ENCODE measurements at regions not wholly inside any gene's neighbourhood (a gene's known extent, or its start where the extent isn't known, plus 50 kb on each side); places are given as distances from the start of the nearest gene placed in this dataset.
A peak's percentile ranks its signal among the peaks of the same experiment; 100 is the strongest.
"Not testable (repeated sequence)": the region's sequence is repeated elsewhere in the genome, so short reads cannot be mapped to it uniquely, and the experiment has no call there.

DNA sequence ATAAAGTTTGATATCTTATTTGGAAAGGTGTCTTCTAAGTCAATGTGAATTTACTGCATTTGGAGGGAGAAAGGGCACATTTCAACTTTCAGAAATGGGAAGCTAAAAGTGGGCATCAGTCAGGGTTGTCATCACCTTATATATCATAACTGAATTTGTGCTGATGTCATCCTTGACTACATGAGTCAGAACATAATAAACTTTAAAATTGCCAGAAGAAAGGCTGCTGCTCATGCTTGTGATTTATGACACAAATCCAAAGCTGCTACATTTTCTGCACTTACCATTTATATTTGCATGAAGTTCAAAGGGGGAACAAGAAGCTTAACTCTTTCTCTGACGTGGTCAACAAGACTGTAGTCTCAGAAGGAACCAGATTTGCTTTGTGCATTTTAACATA, 196.6 kb downstream of the UTP18 start:
- no peaks in the 10 kb centered on the region for H3K4me1 ChIP-seq (ENCODE audit: control insufficient read depth, insufficient read depth, low read length)
- WGBS (ENCODE audit: insufficient coverage, low lambda C conversion rate): 80% methylated on average over 1 of the region's 1 CpG
- no peaks in the 10 kb centered on the region for H3K36me3 ChIP-seq (ENCODE audit: control insufficient read depth, insufficient read depth, low read length)
- no peaks in the 10 kb centered on the region for H3K27me3 ChIP-seq (ENCODE audit: control insufficient read depth, insufficient read depth, low read length)
- H3K27ac ChIP-seq (ENCODE audit: low read length): no peak overlapping the region
- no peak for DNase-seq
- H3K9me3 ChIP-seq (ENCODE audit: control insufficient read depth, low read depth, low read length): no peaks in the 10 kb centered on the region
- H3K4me3 ChIP-seq (ENCODE audit: low read length): no peak overlapping the region

DNA sequence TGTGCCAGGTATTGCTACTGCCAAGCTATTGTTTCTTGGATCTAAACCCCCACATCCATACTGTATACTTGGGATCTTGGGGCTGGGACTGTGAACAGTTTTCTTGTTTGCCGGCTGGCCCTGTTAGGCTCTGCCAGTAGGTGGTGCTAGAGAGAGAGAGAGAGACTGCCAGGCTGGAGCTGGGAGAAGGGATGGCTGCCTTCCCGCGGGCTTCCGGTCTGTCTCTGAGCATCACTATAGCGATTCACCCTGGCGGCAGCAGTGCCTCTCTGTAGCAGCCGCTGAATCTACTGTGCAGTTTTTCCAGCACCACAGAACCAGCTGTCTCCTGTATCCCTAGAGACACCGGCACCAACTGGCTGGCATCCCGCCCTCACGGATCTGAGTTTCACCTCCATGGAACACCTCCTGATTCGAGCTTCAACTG, 201.2 kb downstream of the UTP18 start:
- Histone ChIP-seq H3K4me1 (ENCODE audit: control insufficient read depth, insufficient read depth, low read length) (no peaks in the 10 kb centered on the region), H3K27me3 (ENCODE audit: control insufficient read depth, insufficient read depth, low read length) (no peaks in the 10 kb centered on the region)

GRCh38 chr17:51463353-51463752, 203.0 kb downstream of the UTP18 start:
- Histone ChIP-seq H3K4me1 (ENCODE audit: control insufficient read depth, insufficient read depth, low read length) (no peaks in the 10 kb centered on the region), H3K9me3 (ENCODE audit: control insufficient read depth, low read depth, low read length) (no peaks in the 10 kb centered on the region), H3K27ac (ENCODE audit: low read length) (no peak overlapping the region), H3K4me3 (ENCODE audit: low read length) (no peak overlapping the region), H3K27me3 (ENCODE audit: control insufficient read depth, insufficient read depth, low read length) (no peaks in the 10 kb centered on the region), H3K36me3 (ENCODE audit: control insufficient read depth, insufficient read depth, low read length) (no peaks in the 10 kb centered on the region)
- 95% methylated on average over 3 of the region's 8 CpGs for whole genome bisulfite sequencing (ENCODE audit: insufficient coverage, low lambda C conversion rate)
- DNase-seq: no peak

More for the DNA sequence above, 201.2 kb downstream of the UTP18 start:
- no peak overlapping the region for H3K4me3 ChIP-seq (ENCODE audit: low read length)
- no peaks in the 10 kb centered on the region for H3K9me3 ChIP-seq (ENCODE audit: control insufficient read depth, low read depth, low read length)
- no peaks in the 10 kb centered on the region for H3K36me3 ChIP-seq (ENCODE audit: control insufficient read depth, insufficient read depth, low read length)
- no CpG with 5 or more reads among the region's 11 CpGs for WGBS (ENCODE audit: insufficient coverage, low lambda C conversion rate)
- no peak overlapping the region for H3K27ac ChIP-seq (ENCODE audit: low read length)
- DNase-seq: peak in 1 of 2 donors; percentile 6

DNA sequence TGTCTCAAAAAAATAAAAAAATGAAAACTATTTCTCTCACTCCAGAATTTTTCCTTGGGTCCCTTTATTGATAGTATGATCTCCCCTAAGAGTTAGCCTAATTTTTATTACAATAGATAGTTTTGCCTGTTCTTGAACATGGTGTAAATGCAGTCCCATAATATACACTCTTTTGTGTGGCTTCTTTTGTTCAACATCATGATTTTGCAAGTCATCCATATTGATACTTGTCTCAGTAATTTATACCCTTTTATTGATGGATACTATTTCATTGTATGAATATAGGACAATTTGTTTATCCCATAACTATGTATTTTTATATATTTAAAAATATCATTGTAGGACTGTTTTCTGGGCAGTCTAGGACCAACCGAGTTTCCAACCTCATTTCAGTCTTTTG, 207.0 kb downstream of the UTP18 start:
- no peaks in the 10 kb centered on the region for H3K36me3 ChIP-seq (ENCODE audit: control insufficient read depth, insufficient read depth, low read length)
- no peaks in the 10 kb centered on the region for H3K27me3 ChIP-seq (ENCODE audit: control insufficient read depth, insufficient read depth, low read length)
- no peaks in the 10 kb centered on the region for H3K4me1 ChIP-seq (ENCODE audit: control insufficient read depth, insufficient read depth, low read length)
- WGBS (ENCODE audit: insufficient coverage, low lambda C conversion rate): no CpG with 5 or more reads among the region's 1 CpG
- H3K9me3 ChIP-seq (ENCODE audit: control insufficient read depth, low read depth, low read length): no peaks in the 10 kb centered on the region
- no peak for DNase-seq
- H3K27ac ChIP-seq (ENCODE audit: low read length): no peak overlapping the region
- H3K4me3 ChIP-seq (ENCODE audit: low read length): no peak overlapping the region

GRCh38 chr17:51472670-51473205, 212.4 kb downstream of the UTP18 start:
- no peaks in the 10 kb centered on the region for H3K4me1 ChIP-seq (ENCODE audit: control insufficient read depth, insufficient read depth, low read length)
- no peaks in the 10 kb centered on the region for H3K9me3 ChIP-seq (ENCODE audit: control insufficient read depth, low read depth, low read length)
- DNase-seq: no peak
- H3K36me3 ChIP-seq (ENCODE audit: control insufficient read depth, insufficient read depth, low read length): no peaks in the 10 kb centered on the region
- no peak overlapping the region for H3K4me3 ChIP-seq (ENCODE audit: low read length)
- no peak overlapping the region for H3K27ac ChIP-seq (ENCODE audit: low read length)
- H3K27me3 ChIP-seq (ENCODE audit: control insufficient read depth, insufficient read depth, low read length): no peaks in the 10 kb centered on the region
- WGBS (ENCODE audit: insufficient coverage, low lambda C conversion rate): no CpG with 5 or more reads among the region's 2 CpGs

DNA sequence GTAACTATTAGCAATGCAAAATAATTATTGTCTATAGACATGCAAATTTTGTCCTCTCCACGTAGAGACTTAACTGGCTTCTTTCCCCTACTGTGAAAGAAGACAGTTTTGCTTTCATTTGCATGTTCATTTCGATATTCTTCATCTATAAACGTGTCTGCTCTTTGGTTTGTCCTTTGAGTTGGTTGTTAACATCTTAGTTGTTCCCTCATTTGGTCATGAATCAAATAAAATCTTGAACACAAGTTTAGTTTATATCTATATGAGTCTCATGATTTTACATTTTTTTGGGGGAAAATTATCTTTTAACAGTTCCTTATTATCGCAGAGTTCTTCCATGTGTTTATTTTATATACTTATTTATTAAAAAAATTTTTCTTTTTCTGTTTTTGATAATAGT, 214.4 kb downstream of the UTP18 start:
- Histone ChIP-seq H3K9me3 (ENCODE audit: control insufficient read depth, low read depth, low read length) (no peaks in the 10 kb centered on the region), H3K36me3 (ENCODE audit: control insufficient read depth, insufficient read depth, low read length) (no peaks in the 10 kb centered on the region), H3K4me3 (ENCODE audit: low read length) (no peak overlapping the region), H3K27ac (ENCODE audit: low read length) (no peak overlapping the region), H3K4me1 (ENCODE audit: control insufficient read depth, insufficient read depth, low read length) (no peaks in the 10 kb centered on the region), H3K27me3 (ENCODE audit: control insufficient read depth, insufficient read depth, low read length) (no peaks in the 10 kb centered on the region)
- 69% methylated on average over 2 of the region's 4 CpGs for WGBS (ENCODE audit: insufficient coverage, low lambda C conversion rate)
- no peak for DNase-seq

DNA sequence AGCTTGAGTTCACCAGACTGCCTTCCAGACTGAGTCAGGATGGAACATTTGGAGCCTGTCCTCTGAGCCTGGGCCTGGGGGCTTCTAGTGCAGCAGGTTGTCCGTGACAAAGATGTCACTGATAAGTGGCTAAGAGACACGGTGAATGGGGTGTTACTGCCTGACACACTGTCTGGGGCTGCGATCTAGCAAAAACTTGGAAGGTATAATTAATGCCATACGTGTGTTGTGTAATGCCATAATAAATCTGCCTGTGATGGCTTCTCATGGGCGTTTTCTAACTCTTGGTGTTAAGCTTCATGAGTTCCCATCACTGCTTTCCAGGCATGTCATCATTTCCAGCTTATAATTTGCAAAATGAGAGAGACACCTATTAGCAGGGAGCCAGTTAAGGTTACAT, 215.4 kb downstream of the UTP18 start:
- Histone ChIP-seq H3K27me3 (ENCODE audit: control insufficient read depth, insufficient read depth, low read length) (no peaks in the 10 kb centered on the region), H3K27ac (ENCODE audit: low read length) (no peak overlapping the region), H3K4me1 (ENCODE audit: control insufficient read depth, insufficient read depth, low read length) (no peaks in the 10 kb centered on the region), H3K4me3 (ENCODE audit: low read length) (no peak overlapping the region), H3K36me3 (ENCODE audit: control insufficient read depth, insufficient read depth, low read length) (no peaks in the 10 kb centered on the region), H3K9me3 (ENCODE audit: control insufficient read depth, low read depth, low read length) (no peaks in the 10 kb centered on the region)
- WGBS (ENCODE audit: insufficient coverage, low lambda C conversion rate): no CpG with 5 or more reads among the region's 5 CpGs
- no peak for DNase-seq

DNA sequence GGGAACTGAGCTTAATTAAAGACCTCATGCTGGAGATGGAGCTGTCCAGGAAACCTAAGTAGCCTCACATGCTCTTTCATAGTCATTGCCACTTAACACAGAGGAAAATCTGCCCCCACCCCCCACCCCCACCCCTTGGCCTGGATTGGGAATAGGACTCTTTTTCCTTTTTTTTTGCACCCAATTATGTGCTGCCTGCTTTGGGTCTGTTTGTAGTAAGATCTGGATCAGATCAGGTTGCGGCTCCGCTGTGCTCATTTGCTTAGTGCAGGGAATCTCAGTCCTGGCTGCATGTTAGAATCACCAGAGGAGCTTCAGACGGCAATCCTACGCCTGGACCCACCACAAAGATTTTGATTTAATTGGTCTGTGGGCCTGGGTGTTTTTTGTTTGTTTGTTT, 219.0 kb downstream of the UTP18 start:
- Histone ChIP-seq H3K27me3 (ENCODE audit: control insufficient read depth, insufficient read depth, low read length) (no peaks in the 10 kb centered on the region), H3K4me1 (ENCODE audit: control insufficient read depth, insufficient read depth, low read length) (no peaks in the 10 kb centered on the region), H3K4me3 (ENCODE audit: low read length) (no peak overlapping the region), H3K9me3 (ENCODE audit: control insufficient read depth, low read depth, low read length) (no peaks in the 10 kb centered on the region), H3K27ac (ENCODE audit: low read length) (no peak overlapping the region), H3K36me3 (ENCODE audit: control insufficient read depth, insufficient read depth, low read length) (no peaks in the 10 kb centered on the region)
- no peak for DNase-seq
- no CpG with 5 or more reads among the region's 4 CpGs for WGBS (ENCODE audit: insufficient coverage, low lambda C conversion rate)

GRCh38 chr17:51481370-51481769, 221.0 kb downstream of the UTP18 start:
- no peak for DNase-seq
- no CpG with 5 or more reads among the region's 2 CpGs for WGBS (ENCODE audit: insufficient coverage, low lambda C conversion rate)

GRCh38 chr17:51482248-51482647, 221.9 kb downstream of the UTP18 start:
- WGBS (ENCODE audit: insufficient coverage, low lambda C conversion rate): no CpG with 5 or more reads among the region's 1 CpG
- not testable (repeated sequence) for H3K4me3 ChIP-seq (ENCODE audit: low read length); H3K9me3 ChIP-seq (ENCODE audit: control insufficient read depth, low read depth, low read length); H3K27me3 ChIP-seq (ENCODE audit: control insufficient read depth, insufficient read depth, low read length); H3K4me1 ChIP-seq (ENCODE audit: control insufficient read depth, insufficient read depth, low read length); H3K27ac ChIP-seq (ENCODE audit: low read length); H3K36me3 ChIP-seq (ENCODE audit: control insufficient read depth, insufficient read depth, low read length); DNase-seq

More at GRCh38 chr17:51481370-51481769, 221.0 kb downstream of the UTP18 start:
- no peaks in the 10 kb centered on the region for H3K36me3 ChIP-seq (ENCODE audit: control insufficient read depth, insufficient read depth, low read length)
- no peaks in the 10 kb centered on the region for H3K4me1 ChIP-seq (ENCODE audit: control insufficient read depth, insufficient read depth, low read length)
- H3K4me3 ChIP-seq (ENCODE audit: low read length): no peak overlapping the region
- H3K27ac ChIP-seq (ENCODE audit: low read length): no peak overlapping the region
- no peaks in the 10 kb centered on the region for H3K9me3 ChIP-seq (ENCODE audit: control insufficient read depth, low read depth, low read length)
- no peaks in the 10 kb centered on the region for H3K27me3 ChIP-seq (ENCODE audit: control insufficient read depth, insufficient read depth, low read length)

- DNase-seq: no peak
- Histone ChIP-seq H3K36me3 (ENCODE audit: control insufficient read depth, insufficient read depth, low read length) (no peaks in the 10 kb centered on the region), H3K4me1 (ENCODE audit: control insufficient read depth, insufficient read depth, low read length) (no peaks in the 10 kb centered on the region), H3K9me3 (ENCODE audit: control insufficient read depth, low read depth, low read length) (no peaks in the 10 kb centered on the region), H3K27me3 (ENCODE audit: control insufficient read depth, insufficient read depth, low read length) (no peaks in the 10 kb centered on the region), H3K4me3 (ENCODE audit: low read length) (no peak overlapping the region), H3K27ac (ENCODE audit: low read length) (no peak overlapping the region)
- no CpG with 5 or more reads among the region's 4 CpGs for whole genome bisulfite sequencing (ENCODE audit: insufficient coverage, low lambda C conversion rate)
Measured at GRCh38 chr17:51486091-51486490, 225.7 kb downstream of the UTP18 start.

All from large intestine (tissue), 3 donors.